DMS114 treated with DMSO at 0.1 percent for 48 hours (cell line): ENCODE measurements at regions not wholly inside any gene's neighbourhood (a gene's known extent, or its start where the extent isn't known, plus 50 kb on each side); places are given as distances from the start of the nearest gene placed in this dataset.

ENCODE experiments used
- DNase-seq: peaks from one replicate; lab custom pipeline; 2025; ENCODE audit not compliant: unreplicated experiment; lab: John Stamatoyannopoulos, UW

DNA sequence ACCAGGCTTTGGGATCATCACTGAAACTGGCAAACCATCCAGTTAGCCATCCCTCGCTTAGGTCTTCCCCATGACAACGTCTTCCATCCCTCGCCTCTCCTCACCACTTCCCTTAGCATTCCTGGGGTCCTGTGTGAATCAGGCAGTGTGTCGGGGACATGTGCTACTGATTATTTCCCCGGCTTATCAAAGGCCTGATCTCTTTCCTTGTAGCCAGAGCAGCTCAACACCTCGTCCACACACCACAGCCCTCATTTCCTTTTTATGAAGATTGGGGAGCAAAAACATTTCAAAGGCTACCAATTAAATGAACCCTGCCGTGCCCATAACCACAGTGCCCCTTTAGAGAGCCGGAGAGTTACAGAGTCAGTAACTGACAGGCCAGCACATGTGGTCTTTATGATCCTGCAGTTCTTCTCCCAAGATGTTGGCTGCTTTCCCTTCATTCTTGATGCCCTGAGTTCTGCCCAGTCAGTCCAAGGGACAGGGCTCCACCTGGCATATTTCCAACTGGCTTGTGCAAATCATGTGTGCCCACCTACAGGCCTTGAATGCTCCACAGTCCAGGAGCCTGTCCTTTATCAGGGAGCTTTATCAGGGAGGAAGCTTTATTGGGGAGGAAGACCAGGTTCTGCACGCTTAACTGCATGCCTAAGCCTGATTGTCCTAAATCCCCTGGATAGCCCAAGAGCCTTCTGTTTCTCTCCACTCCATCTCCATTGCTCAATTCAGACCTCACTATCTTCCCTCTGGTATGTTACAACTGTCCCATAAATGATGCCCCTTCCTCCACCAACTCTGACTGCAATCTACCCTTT, 343.1 kb downstream of the CYRIA start:
- no peak for DNase-seq

DNA sequence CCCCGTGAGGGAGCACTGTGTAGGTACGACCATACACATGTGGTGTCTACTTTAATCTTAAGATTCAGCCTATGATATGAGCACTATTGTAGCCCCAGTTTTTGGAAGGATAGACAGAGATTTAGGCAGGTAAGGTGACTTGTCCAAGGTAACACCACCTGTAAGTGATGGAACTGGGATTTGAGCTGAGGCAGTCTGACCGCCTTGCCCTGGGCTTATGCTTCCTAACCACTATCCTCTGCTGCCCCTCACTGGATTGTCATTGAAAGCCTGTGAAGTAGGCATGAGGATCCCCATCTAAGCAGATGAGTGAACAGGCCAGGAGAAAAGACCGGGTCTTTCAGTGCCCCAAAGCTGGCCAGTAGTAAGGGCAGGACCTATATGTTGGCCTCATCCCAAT, 343.8 kb downstream of the CYRIA start:
- peak; percentile 2 for DNase-seq

GRCh38 chr2:16321256-16321655, 344.4 kb downstream of the CYRIA start:
- DNase-seq: no peak

DNA sequence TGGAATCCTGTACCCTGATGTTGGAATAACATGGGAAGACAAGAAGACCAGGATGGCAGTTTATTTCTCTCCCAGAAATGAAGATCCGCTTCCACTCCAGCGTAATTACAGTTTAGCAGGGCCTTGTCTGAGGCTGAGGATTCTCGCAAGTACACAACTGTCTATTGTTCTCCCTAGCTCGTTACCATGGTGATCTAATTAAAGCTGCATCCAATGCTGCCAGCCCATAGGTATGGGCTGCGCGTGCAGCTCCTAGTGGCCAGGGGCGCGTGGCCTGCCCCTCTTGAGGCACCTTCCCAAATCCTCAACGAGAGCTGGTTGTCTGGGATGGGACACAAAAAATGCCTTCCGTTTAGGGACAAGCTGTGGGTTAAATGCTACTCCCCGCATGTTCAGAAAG, 344.9 kb downstream of the CYRIA start:
- no peak for DNase-seq

- no peak for DNase-seq
Measured at GRCh38 chr2:16319551-16320121, 346.0 kb downstream of the CYRIA start.

GRCh38 chr2:16318474-16319195, 347.0 kb downstream of the CYRIA start:
- DNase-seq: no peak

- no peak for DNase-seq
Measured at GRCh38 chr2:16318051-16318450, 347.6 kb downstream of the CYRIA start.

GRCh38 chr2:16317211-16317830, 348.3 kb downstream of the CYRIA start:
- DNase-seq: no peak

GRCh38 chr2:16316456-16317210, 349.0 kb downstream of the CYRIA start:
- no peak for DNase-seq

DNA sequence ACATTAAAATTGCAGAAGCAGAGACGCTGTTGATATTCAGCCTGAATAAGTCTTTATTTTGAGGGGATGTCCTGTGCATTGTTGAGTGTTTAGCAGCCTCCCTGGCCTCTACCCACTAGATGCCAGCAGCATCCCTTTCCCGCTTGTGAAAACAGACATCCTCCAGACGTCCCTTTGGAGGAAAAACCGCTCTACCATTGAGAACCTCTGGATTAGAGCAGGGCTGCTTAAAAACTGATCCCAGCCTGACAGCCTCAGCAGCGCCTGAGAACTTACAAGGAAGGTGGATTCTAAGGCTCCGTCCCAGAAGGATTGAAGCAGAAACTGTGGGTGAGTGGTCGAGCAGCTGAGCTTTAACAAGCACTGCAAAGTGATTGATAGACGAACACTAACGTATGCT, 349.7 kb downstream of the CYRIA start:
- DNase-seq: no peak

DNA sequence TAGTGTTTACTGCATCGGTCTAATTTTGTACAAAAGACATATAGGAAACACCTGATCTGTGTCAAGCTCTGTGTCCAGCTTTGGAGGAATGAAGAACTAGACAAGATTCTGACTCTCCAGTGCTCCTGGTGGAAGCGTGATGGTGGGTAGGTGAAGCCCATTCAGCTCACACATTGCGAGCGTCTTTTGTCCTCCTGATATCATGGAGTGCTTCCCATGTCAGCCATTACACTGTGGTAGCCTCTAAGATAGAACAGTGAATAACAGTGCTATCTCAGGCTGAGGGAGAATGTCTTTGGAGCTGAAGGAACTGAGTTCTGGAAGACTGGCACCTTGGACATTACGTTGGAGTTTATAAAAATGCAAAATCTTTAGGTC, 350.2 kb downstream of the CYRIA start:
- DNase-seq: no peak

GRCh38 chr2:16314691-16315457, 350.8 kb downstream of the CYRIA start:
- DNase-seq: no peak

DNA sequence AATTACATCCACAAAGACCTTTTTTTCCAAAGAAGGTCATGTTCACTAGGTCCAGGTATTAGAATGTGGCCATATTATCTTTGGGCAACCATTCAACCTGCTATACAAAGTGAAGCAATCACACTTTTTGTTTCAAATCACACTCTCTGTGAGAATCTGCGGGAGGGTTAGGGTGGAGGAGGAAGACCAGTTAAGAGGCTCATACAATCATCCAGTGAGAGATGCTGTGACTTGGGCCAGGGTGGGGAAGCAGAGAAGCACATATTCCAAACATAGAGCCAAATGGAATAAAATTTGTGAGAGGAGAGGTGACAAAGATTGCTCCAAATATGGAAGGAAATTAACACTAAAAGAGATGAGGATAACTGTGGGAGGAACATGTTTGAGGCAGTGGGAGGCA, 351.6 kb downstream of the CYRIA start:
- DNase-seq: no peak

DNA sequence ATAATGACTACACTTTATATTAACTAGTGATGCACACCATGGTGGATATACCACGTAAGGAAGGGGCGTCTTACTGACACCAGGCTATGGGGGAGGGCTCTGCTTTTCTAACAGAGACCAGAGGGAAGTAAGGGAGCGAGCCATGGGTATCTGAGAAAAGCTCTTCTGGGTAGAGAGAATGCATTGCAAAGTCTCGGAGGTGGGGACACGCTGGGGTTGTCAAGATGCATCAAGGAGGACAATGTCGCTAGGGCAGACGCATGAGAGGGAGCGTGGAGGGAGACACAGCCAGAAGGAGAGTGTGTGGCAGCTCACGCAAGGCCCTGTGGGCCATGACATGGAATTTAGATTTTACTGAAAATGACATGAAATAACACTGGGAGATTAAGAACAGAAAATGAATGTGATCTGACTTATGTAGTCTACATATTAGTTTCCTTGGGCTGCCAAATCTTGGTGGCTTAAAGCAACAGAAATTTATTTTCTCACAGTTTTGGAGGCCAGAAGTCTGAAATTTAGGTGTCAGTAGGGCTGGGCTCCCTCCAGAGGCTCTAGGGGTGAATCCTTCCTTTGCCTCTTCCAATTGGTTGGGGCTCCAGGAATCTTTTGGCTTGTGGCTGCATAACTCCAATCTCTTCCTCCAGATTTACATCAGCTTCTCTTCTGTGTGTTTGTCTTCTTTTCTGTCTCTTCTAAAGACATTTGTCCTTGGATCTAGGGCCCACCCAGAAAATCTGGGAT, 352.2 kb downstream of the CYRIA start:
- DNase-seq: no peak

GRCh38 chr2:16312771-16313170, 352.9 kb downstream of the CYRIA start:
- no peak for DNase-seq

GRCh38 chr2:16311521-16312440, 353.9 kb downstream of the CYRIA start:
- no peak for DNase-seq

DNA sequence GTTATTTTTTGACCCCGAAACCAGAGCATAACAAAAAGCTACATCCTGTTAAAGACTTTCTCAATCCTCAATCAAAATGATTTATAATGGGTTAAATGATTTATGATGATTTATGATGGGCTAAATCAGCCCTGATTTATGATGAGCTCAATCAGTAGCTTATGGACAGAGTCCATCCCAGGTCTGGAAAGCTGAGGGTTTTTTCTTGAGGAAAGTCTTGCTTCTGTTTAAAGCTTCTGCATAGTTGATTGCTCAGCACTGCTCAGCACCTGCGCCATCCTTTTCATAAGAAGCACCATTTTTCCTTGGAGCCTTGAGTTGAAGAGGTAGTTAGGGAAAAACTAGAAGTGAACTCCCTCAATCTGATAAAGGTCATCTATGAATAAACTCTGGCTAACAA, 356.8 kb downstream of the CYRIA start:
- DNase-seq: no peak

DNA sequence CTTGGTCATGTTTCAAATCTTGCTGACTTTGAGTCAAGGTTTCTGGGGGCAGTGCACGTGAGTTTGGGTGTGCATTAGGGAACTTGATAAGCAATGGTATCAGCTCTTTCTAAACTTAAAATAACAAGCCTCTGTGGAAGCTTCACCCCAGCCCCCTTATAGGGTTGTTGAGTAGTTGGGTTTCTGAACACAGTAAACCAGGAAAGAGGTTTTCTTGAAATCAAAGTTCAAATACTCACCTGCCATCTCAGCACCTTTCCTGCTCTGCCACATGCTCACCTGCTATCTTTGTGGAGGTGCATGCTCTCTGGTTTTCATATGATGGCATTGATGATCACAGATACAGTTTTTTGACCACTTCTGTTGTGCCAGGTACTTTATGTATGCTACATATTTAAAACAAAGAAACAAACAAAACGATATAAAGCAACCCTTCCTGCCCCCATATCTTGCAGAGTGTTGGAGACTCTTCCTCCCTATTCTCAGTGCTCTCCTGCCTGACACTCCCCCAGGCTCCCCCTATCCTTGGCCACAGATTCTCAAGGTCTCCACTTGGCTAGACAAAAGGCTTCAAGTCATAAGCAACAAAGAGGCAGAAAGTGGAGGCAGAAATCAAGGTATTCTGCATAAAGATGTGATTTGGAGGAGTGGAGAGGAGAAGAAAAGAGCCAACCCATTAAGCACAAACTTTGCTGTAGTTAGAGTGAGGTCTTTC, 360.6 kb downstream of the CYRIA start:
- no peak for DNase-seq
